NT2/D1 (cell line): ENCODE measurements at regions not wholly inside any gene's neighbourhood (a gene's known extent, or its start where the extent isn't known, plus 50 kb on each side); places are given as distances from the start of the nearest gene placed in this dataset.

Source experiments
- DNase-seq: peaks from one replicate; pipeline ENCODE4 v3.0.0-alpha.2; 2011; ENCODE audit warnings: low read depth, low spot score
- H3K27me3 ChIP-seq: 2 replicates; pipeline ENCODE4 v1.6.0; 2011; ENCODE audit warnings: mild to moderate bottlenecking; ENCODE audit not compliant: insufficient read length, insufficient read depth
- H3K36me3 ChIP-seq: 2 replicates; pipeline ENCODE4 v1.6.1; 2011; ENCODE audit warnings: mild to moderate bottlenecking, low read length, mixed read lengths; ENCODE audit not compliant: insufficient read depth, insufficient read length
- H3K4me1 ChIP-seq: 2 replicates; pipeline ENCODE4 v1.5.1; 2011; ENCODE audit not compliant: insufficient read depth, insufficient read length
- H3K4me3 ChIP-seq: 2 replicates; pipeline ENCODE4 v1.5.1; 2011; ENCODE audit warnings: low read depth; ENCODE audit not compliant: insufficient read length
- H3K9ac ChIP-seq: 2 replicates; pipeline ENCODE4 v1.6.0; 2011; ENCODE audit warnings: low read depth; ENCODE audit not compliant: insufficient read length
- H3K9me3 ChIP-seq: 2 replicates; pipeline ENCODE4 v1.5.1; 2011; ENCODE audit warnings: mild to moderate bottlenecking, low read length; ENCODE audit not compliant: insufficient read depth
- SUZ12 ChIP-seq: IDR thresholded peaks from 2 replicates; pipeline ENCODE4 v1.6.1; 2011; ENCODE audit not compliant: insufficient read length, insufficient read depth; ENCODE audit errors: extremely low read depth
- YY1 ChIP-seq: IDR thresholded peaks from 2 replicates; pipeline ENCODE4 v1.6.1; 2011; ENCODE audit not compliant: insufficient read length, insufficient read depth
- ZNF274 ChIP-seq: IDR thresholded peaks from 2 replicates; pipeline ENCODE4 v1.6.1; 2011; ENCODE audit warnings: mild to moderate bottlenecking, low read depth, low read length

GRCh38 chr5:98470747-98471146 is 302.7 kb upstream of the RGMB start:
- TF ChIP-seq SUZ12, result no peak
- no peak for TF ChIP-seq ZNF274
- no peak for TF ChIP-seq YY1
- H3K9me3 ChIP-seq, result no peaks in the 10 kb centered on the region
- H3K9ac ChIP-seq, result no peak overlapping the region
- no peak for DNase-seq
- H3K4me1 ChIP-seq, result no peaks in the 10 kb centered on the region
- no peaks in the 10 kb centered on the region for H3K27me3 ChIP-seq
- H3K36me3 ChIP-seq, result no peaks in the 10 kb centered on the region
- H3K4me3 ChIP-seq, result no peak overlapping the region

GRCh38 chr5:98471458-98471857 is 302.0 kb upstream of the RGMB start:
- Histone ChIP-seq H3K4me3 (no peak overlapping the region), H3K9me3 (no peaks in the 10 kb centered on the region), H3K9ac (no peak overlapping the region), H3K4me1 (no peaks in the 10 kb centered on the region), H3K36me3 (no peaks in the 10 kb centered on the region), H3K27me3 (no peaks in the 10 kb centered on the region)
- TF ChIP-seq YY1 (no peak), ZNF274 (no peak), SUZ12 (no peak)
- no peak for DNase-seq

DNA sequence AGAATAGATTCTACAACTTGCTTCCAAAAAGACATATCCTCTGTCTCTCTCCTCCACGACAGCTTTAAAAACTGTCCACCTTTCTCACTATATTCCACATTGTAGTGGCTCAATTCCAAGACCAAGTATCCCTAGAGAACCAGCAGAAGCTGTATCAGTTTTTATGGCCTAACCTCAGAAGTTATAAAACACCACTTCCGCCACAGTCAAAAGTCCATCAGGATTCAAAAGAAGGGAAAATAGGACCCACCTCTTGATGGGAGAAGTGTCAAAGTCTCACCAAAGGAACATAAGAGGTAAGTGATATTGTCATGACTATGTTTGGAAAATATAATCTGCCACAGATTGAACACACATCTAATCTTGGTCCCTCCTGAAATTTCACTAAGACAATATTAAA is 299.2 kb upstream of the RGMB start:
- Histone ChIP-seq H3K4me3 (no peak overlapping the region), H3K4me1 (no peaks in the 10 kb centered on the region), H3K9ac (no peak overlapping the region), H3K36me3 (no peaks in the 10 kb centered on the region), H3K27me3 (no peaks in the 10 kb centered on the region), H3K9me3 (no peaks in the 10 kb centered on the region)
- no peak for DNase-seq
- TF ChIP-seq YY1, result no peak
- no peak for TF ChIP-seq SUZ12
- no peak for TF ChIP-seq ZNF274

DNA sequence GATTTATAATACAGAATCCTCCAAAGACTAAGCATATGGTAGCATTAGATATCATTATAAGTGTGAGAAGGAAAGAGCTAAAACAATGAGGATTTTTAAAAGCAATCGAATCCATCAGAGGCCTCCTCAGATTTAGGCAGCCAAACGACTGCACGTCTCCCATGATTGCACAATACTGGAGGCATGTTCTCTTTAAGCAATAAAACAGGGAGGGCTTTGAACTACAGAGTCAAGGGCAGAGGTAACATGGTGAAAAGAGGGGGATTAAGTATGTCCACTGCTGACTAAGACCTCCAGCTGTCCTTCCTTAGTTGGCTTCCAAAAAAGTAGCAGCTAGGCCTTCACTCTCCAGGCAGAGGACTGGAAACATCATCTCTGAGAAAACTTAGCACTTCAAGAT is 298.7 kb upstream of the RGMB start:
- Histone ChIP-seq H3K4me3 (no peak overlapping the region), H3K36me3 (no peaks in the 10 kb centered on the region), H3K27me3 (no peaks in the 10 kb centered on the region), H3K9me3 (no peaks in the 10 kb centered on the region), H3K9ac (no peak overlapping the region), H3K4me1 (no peaks in the 10 kb centered on the region)
- TF ChIP-seq SUZ12, result no peak
- TF ChIP-seq ZNF274, result no peak
- TF ChIP-seq YY1, result no peak
- no peak for DNase-seq

GRCh38 chr5:98482321-98483300 is 290.9 kb upstream of the RGMB start:
- H3K9ac ChIP-seq, result no peak overlapping the region
- H3K4me1 ChIP-seq, result no peaks in the 10 kb centered on the region
- TF ChIP-seq SUZ12 (no peak), ZNF274 (no peak), YY1 (no peak)
- DNase-seq, result no peak
- H3K9me3 ChIP-seq, result no peaks in the 10 kb centered on the region
- no peaks in the 10 kb centered on the region for H3K36me3 ChIP-seq
- no peak overlapping the region for H3K4me3 ChIP-seq
- H3K27me3 ChIP-seq, result no peaks in the 10 kb centered on the region

DNA sequence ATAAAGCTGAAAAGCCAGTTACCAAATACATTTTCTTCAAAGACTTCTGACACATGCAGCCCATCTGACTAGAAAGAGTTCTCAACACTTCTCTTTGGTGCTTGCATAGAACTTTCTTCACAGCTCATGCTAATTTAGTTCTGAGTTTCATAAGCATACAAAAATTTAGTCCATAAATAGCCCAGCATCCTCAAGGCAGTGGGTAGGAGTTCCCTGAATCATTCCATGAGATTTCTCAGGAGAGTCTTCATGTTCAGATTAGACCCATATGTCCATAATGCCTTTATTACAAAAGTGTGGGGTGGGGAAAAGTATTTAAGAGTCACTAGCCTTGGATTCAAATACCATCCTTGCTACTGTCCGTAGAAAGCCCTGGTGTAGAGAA is 290.2 kb upstream of the RGMB start:
- Histone ChIP-seq H3K27me3 (no peaks in the 10 kb centered on the region), H3K4me3 (no peak overlapping the region), H3K4me1 (no peaks in the 10 kb centered on the region), H3K36me3 (no peaks in the 10 kb centered on the region), H3K9me3 (0 out of 2 replicates have a peak, but pooled peaks cover 1% of the 10 kb centered on the region), H3K9ac (no peak overlapping the region)
- DNase-seq, result no peak
- no peak for TF ChIP-seq SUZ12

GRCh38 chr5:98489021-98489420 is 284.4 kb upstream of the RGMB start:
- Histone ChIP-seq H3K4me1 (no peaks in the 10 kb centered on the region), H3K9ac (no peak overlapping the region), H3K36me3 (no peaks in the 10 kb centered on the region), H3K4me3 (no peak overlapping the region), H3K9me3 (peaks cover 8% of the 10 kb centered on the region; the same call in 1 of the 2 replicates), H3K27me3 (no peaks in the 10 kb centered on the region)
- TF ChIP-seq ZNF274 (no peak), SUZ12 (no peak), YY1 (no peak)
- DNase-seq, result no peak
